ENCODE measurements at regions not wholly inside any gene's neighbourhood (a gene's known extent, or its start where the extent isn't known, plus 50 kb on each side); places are given as distances from the start of the nearest gene placed in this dataset.

DNA sequence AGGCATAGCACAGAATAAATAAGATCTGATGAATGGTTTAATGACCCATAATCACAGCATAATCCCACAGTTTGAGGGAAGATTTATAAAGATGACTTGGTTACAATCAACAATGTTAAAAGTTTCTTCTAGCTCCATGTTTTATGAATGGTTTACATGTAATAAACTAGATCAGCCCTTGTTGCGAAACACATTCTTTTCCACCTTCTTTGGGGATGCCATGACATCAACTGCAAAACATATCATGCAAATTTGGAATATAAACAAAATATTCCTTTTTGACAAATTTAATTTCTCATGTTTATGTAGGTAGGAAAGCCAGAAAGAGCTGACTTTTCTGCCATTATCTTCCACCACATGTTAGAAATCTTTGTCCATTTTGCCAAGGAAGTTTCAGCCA, 979.5 kb downstream of the MAT2B start:
- Histone ChIP-seq H3K4me3 (no peak overlapping the region), H4K20me1 (ENCODE audit: control insufficient read depth, insufficient read depth) (no peaks in the 10 kb centered on the region), H3K27ac (ENCODE audit: control insufficient read depth, insufficient read depth) (no peak overlapping the region), H2AFZ (ENCODE audit: control insufficient read depth, low read depth, low read length) (no peak overlapping the region), H3K9ac (ENCODE audit: control insufficient read depth, insufficient read depth, low read length) (no peak overlapping the region), H3K4me2 (ENCODE audit: control insufficient read depth, insufficient read depth) (no peak overlapping the region), H3K36me3 (ENCODE audit: control insufficient read depth in 2 of 2, insufficient read depth in 2 of 2, low read length in 1 of 2) (no peaks in the 10 kb centered on the region), H3K27me3 (replicated peaks in 1 of 2; ENCODE audit: control insufficient read depth in 2 of 2, insufficient read depth in 2 of 2, low read length in 1 of 2) (no peaks in the 10 kb centered on the region), H3K9me3 (replicated peaks; ENCODE audit: control insufficient read depth, insufficient read depth, low read length) (no peaks in the 10 kb centered on the region), H3K4me1 (ENCODE audit: control insufficient read depth, insufficient read depth, low read length) (no peaks in the 10 kb centered on the region), H3K79me2 (ENCODE audit: control insufficient read depth, insufficient read depth, low read length) (no peaks in the 10 kb centered on the region)
- in situ Hi-C loops (cut with MboI) = no loop called here
- ATAC-seq (no peak), DNase-seq (ENCODE audit: low read depth, low spot score) (no peak), FAIRE-seq (no peak)
- ChIA-PET SMC1A (ENCODE audit: uncharacterized antibody, unreplicated experiment) (interaction anchor here (1.1 to 2.8 kb wide), 6 partner anchors 8 to 472 kb away, joined by 3 to 12 read pairs (median 6); no protein-coding TSS in a partner anchor), RAD21 (ENCODE audit: unreplicated experiment) (interaction anchor here (1.3 kb wide), 1 partner anchor 9 kb away, joined by 3 read pairs; no protein-coding TSS in a partner anchor), CTCF (interaction anchor here (0.7 to 2.4 kb wide), 6 partner anchors 9 to 564 kb away, joined by 3 to 12 read pairs (median 3); no protein-coding TSS in a partner anchor), POLR2A (no interaction called here)
- 29% methylated on average over 1 of the region's 1 CpG for WGBS (ENCODE audit: insufficient coverage, insufficient replicate concordance, low lambda C conversion rate, missing lambda C conversion rate)
- TF ChIP-seq CBX5 (IDR thresholded peaks at IDR 0.05; ENCODE audit: low read depth) (no peak), SREBF1 (IDR thresholded peaks at IDR 0.05; ENCODE audit: low read length) (no peak), TCF3 (IDR thresholded peaks at IDR 0.05; ENCODE audit: borderline replicate concordance, insufficient read depth, low read depth, low read length) (no peak), HDGF (IDR thresholded peaks at IDR 0.05) (no peak), SRF (IDR thresholded peaks at IDR 0.05; ENCODE audit: low read depth in 2 of 2, low read length in 2 of 2) (no peak), E2F8 (IDR thresholded peaks at IDR 0.05; ENCODE audit: low read depth, partially characterized antibody) (no peak), NR2F1 (conservative IDR thresholded peaks at IDR 0.05) (no peak), IKZF2 (IDR thresholded peaks at IDR 0.05) (no peak), BCL11A (IDR thresholded peaks at IDR 0.05; ENCODE audit: low read depth, low read length) (no peak), DPF2 (IDR thresholded peaks at IDR 0.05) (no peak)
- TF ChIP-seq, protein P1, sequence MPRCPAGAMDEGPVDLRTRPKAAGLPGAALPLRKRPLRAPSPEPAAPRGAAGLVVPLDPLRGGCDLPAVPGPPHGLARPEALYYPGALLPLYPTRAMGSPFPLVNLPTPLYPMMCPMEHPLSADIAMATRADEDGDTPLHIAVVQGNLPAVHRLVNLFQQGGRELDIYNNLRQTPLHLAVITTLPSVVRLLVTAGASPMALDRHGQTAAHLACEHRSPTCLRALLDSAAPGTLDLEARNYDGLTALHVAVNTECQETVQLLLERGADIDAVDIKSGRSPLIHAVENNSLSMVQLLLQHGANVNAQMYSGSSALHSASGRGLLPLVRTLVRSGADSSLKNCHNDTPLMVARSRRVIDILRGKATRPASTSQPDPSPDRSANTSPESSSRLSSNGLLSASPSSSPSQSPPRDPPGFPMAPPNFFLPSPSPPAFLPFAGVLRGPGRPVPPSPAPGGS (IDR thresholded peaks at IDR 0.05; ENCODE audit: borderline replicate concordance, insufficient read depth, low read depth, low read length, poor library complexity, severe bottlenecking) = no peak
- TF ChIP-seq, protein P2, sequence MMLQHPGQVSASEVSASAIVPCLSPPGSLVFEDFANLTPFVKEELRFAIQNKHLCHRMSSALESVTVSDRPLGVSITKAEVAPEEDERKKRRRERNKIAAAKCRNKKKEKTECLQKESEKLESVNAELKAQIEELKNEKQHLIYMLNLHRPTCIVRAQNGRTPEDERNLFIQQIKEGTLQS (IDR thresholded peaks at IDR 0.05; ENCODE audit: borderline replicate concordance, extremely low read depth, low read depth, low read length) = no peak
- TF ChIP-seq, protein P3, sequence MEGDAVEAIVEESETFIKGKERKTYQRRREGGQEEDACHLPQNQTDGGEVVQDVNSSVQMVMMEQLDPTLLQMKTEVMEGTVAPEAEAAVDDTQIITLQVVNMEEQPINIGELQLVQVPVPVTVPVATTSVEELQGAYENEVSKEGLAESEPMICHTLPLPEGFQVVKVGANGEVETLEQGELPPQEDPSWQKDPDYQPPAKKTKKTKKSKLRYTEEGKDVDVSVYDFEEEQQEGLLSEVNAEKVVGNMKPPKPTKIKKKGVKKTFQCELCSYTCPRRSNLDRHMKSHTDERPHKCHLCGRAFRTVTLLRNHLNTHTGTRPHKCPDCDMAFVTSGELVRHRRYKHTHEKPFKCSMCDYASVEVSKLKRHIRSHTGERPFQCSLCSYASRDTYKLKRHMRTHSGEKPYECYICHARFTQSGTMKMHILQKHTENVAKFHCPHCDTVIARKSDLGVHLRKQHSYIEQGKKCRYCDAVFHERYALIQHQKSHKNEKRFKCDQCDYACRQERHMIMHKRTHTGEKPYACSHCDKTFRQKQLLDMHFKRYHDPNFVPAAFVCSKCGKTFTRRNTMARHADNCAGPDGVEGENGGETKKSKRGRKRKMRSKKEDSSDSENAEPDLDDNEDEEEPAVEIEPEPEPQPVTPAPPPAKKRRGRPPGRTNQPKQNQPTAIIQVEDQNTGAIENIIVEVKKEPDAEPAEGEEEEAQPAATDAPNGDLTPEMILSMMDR (IDR thresholded peaks at IDR 0.05 in 2 of 3, conservative IDR thresholded peaks at IDR 0.05 in 1 of 3; ENCODE audit: control insufficient read depth in 2 of 3, extremely low read depth in 1 of 3, insufficient read depth in 1 of 3, low read depth in 3 of 3, low read length in 3 of 3) = no peak
- TF ChIP-seq, protein P4, sequence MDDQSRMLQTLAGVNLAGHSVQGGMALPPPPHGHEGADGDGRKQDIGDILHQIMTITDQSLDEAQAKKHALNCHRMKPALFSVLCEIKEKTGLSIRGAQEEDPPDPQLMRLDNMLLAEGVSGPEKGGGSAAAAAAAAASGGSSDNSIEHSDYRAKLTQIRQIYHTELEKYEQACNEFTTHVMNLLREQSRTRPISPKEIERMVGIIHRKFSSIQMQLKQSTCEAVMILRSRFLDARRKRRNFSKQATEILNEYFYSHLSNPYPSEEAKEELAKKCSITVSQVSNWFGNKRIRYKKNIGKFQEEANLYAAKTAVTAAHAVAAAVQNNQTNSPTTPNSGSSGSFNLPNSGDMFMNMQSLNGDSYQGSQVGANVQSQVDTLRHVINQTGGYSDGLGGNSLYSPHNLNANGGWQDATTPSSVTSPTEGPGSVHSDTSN (IDR thresholded peaks at IDR 0.05; ENCODE audit: insufficient replicate concordance, low read depth, low read length) = no peak
- intact Hi-C loops (cut with micrococcal nuclease; ENCODE audit: unreplicated experiment) = no loop called here
- BruUV-seq (replicated peaks) = no TSS peak

All from GM12878 (cell line).